ENCODE measurements at regions not wholly inside any gene's neighbourhood (a gene's known extent, or its start where the extent isn't known, plus 50 kb on each side); places are given as distances from the start of the nearest gene placed in this dataset.
A peak's percentile ranks its signal among the peaks of the same experiment; 100 is the strongest.
"Not testable (repeated sequence)": the region's sequence is repeated elsewhere in the genome, so short reads cannot be mapped to it uniquely, and the experiment has no call there.

DNA sequence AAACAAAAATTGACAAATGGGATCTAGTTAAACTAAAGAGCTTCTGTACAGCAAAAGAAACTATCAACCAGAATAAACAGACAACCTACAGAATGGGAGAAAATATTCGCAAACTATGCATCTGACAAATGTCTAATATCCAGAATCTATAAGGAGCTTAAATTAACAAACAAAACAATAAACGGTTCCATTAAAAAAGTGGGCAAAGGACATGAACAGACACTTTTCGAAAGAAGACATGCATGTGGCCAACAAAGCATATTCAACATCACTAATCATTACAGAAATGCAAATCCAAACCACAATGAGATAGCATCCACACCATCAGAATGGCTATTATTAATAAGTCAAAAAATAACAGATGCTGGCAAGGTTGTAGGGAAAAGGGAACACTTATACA, 50.5 kb upstream of the MED13L start:
- DNase-seq (ENCODE audit: low read depth) = not testable (repeated sequence)

- DNase-seq (ENCODE audit: low read depth) = no peak
Observed at GRCh38 chr12:116331876-116332275, 54.4 kb upstream of the MED13L start.

DNA sequence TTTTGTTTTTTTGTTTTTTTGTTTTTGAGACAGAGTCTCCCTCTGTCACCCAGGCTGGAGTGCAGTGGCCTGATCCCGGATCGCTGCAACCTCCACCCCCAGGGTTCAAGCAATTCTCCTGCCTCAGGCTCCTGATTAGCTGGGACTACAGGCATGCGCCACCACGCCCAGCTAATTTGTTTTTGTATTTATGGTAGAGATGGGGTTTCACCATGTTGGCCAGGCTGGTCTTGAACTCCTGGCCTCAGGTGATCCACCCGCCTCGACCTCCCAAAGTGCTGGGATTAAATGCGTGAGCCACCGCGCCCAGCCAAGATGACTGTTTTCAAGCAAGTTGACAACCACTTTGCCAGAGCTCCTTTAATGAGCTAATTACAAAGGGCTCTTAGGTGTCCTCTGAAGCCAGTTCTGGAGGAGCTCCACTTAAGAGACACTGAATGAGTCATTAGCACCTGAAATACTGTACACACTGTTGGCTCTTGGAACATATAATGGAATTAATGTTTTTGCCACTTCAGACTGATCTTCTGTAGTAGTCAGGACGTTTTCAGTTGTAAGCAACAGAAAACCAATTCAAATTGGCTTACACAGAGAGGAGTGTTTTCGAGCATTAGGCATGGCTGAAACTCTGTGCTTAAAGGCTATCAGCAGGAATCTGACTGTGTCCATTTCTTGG, 55.4 kb upstream of the MED13L start:
- DNase-seq (ENCODE audit: low read depth) = no peak

DNA sequence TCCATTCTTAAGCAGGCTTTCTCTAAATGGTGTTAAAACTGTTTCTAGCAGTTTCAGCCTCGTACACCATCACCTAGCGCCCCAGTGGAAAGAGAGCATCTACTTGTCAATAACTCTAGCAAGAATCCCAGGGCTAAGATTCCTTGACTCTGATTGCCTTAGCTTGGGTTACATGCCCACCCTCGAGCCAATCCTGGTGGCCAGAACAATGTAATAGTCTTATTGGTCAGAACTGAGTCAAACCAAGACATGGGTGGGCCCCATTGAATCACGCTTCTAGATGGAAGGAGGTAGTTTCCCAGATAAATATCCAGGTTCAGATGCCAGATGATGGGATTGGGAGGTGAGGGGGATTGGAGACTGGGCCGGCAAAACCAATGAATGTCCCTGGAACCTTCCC, 55.9 kb upstream of the MED13L start:
- DNase-seq (ENCODE audit: low read depth) = no peak

DNA sequence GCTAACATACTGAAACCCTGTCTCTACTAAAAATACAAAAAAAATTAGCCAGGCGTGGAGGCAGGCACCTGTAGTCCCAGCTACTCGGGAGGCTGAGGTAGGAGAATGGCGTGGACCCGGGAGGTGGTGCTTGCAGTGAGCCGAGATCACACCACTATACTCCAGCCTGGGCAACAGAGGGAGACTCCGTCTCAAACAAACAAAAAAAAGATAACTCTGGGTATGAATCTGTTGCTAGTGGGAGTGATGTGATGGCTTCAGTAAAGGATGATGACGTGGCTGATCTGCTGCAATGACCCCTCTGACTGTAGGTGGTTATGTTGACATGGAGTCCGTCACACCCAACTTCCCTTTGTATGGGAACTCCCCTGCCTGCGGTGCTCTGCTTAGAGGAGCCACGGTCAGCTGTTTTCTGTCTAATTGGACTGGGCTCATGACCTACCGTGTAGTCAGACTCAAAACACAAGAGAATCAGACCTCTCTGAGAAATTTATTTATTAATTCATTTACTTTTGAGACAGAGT, 59.1 kb upstream of the MED13L start:
- DNase-seq (ENCODE audit: low read depth) = peak; percentile 61

DNA sequence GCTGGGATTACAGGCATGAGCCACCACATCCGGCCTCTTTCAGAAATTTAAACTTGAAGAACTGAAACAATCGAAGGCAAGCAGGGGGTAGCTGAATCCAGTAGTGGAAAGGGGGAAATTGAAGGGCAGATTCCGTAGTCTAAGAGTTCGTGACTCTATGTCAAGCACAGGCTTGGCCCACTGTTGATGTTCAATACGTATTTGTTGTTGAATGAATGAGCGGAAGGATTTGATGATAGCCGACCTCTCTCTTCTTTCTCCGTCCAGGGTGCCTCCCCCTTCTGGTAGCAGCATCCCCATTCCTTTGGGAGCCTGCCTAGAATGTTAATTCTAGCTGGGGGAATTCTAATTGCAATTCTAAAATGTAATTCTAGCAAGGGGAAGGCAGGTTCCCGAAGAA, 59.8 kb upstream of the MED13L start:
- no peak for DNase-seq (ENCODE audit: low read depth)

GRCh38 chr12:116338064-116338846, 60.8 kb upstream of the MED13L start:
- no peak for DNase-seq (ENCODE audit: low read depth)

- DNase-seq (ENCODE audit: low read depth) = no peak
Observed at GRCh38 chr12:116339062-116339461, 61.6 kb upstream of the MED13L start.

GRCh38 chr12:116339800-116340371, 62.4 kb upstream of the MED13L start:
- DNase-seq (ENCODE audit: low read depth) = no peak

GRCh38 chr12:116343331-116343884, 65.9 kb upstream of the MED13L start:
- no peak for DNase-seq (ENCODE audit: low read depth)

DNA sequence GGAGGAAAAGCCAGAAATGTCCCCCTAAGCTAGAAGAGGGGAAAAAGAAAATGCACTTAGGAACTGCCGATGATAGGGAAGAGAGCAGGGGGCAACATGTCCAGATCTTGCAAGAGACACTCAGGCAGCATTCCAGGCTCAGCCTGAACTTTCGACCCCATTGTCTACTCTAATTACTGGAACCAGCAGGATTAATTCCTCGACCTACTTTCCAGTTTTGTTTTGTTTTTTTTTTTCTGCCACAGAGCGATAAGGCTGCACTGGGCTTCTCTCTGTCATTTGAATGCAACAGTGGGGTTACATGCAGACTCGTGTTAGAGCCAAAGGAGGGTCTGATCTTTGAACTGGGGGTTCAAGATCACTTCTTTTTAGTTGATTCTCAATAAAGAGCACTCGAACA, 68.7 kb upstream of the MED13L start:
- DNase-seq (ENCODE audit: low read depth) = peak; percentile 65

DNA sequence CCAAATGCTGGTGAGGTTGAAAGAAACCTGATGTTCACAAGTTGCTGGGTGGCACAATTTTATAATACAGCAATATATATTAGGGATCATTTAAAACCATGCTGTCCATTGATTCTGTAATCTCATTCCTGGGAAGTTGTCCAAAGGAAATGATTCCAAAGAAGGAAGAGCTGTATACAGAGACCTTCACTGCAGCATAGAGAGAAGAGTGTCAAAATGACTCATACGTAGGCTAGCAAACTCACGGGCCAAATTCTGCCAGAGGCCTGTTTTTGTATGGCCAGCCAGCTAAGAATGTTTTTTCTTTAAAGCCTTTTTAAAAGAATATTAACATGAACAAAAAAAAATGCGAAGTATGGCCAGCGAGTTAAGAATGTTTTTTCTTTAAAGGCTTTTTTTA, 69.2 kb upstream of the MED13L start:
- peak; percentile 81 for DNase-seq (ENCODE audit: low read depth)

- no peak for DNase-seq (ENCODE audit: low read depth)
Observed at GRCh38 chr12:116347265-116347664, 69.8 kb upstream of the MED13L start.

DNA sequence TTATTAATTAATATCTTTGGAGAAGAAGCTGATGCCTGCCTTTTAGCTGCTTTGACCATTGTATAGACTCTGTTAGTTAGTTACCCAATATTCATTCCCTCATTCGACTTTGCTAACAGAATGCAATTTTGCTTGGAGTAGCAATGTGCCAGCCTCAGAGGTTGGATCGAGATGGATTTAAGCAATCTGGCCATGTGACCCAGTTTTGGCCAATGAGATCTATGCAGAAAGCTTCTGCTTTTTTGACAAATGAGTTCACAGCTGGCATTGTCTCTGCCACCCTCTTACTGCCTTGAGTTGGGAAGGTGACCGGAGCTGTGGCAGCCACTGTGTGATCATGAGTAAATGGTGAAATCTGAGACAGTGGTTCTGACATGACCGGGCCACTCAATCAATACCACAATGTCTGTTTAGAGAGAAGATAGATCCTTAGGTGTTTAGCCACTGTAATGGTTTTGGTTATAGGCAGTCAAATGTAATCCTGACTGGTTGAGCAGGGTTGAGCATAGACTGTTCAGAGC, 74.9 kb upstream of the MED13L start:
- DNase-seq (ENCODE audit: low read depth) = no peak

GRCh38 chr12:116353958-116354357, 76.5 kb upstream of the MED13L start:
- DNase-seq (ENCODE audit: low read depth) = no peak

DNA sequence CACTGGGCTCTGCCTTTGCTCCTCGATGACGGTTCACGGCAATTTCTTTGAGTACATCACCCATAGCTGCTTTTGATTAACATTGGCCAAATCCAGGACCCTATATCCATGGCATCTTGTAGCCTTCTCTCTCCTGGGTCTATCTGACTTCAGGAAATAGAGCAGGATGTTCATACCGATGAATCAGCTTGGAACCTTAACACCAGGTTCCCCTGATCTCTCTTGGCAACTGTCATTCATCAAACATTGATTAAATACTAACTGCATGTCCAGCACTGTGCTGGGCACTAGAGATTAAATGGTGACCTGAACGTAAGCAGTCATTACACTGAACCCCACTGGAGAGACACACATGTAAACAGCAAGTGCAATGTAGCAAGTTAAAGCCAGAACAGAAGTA, 77.0 kb upstream of the MED13L start:
- no peak for DNase-seq (ENCODE audit: low read depth)

DNA sequence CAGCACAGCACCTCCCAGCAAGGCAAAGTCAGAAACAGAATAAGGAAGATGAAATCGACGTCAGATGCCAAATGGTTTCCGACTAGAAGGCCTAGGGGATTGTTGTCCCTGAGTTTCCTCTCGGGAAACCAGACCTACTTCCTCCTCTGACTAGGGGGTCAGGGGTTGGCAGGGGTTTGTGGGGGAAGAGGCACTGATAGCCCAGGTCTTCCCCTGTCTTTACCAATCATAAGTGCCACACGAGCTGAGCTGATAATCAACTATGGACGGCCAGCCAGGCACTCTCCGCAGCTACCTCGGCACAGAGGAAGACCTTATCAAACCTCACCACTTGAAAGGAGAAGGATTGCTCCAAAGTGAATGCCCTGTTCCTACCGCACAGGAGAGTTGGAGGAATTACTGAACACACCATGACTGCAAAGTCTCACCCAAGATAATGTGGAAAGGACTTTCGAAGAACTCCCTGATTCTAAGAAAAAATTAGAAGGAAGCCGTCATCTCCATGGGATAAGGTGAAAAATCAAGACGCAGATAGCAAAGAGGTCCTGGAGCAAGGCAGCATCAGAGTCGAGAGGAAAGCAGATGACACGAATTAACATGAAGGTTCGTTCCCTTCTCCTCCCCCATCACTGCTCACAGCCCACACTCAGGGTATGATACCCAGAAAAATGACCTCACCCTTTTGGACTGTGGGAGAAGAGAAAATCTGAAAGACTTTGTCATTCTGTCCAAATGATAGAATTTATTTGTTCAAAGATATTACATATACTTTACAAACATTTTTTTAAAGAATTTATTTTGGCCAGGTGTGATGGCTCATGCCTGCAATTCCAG, 77.7 kb upstream of the MED13L start:
- no peak for DNase-seq (ENCODE audit: low read depth)

DNA sequence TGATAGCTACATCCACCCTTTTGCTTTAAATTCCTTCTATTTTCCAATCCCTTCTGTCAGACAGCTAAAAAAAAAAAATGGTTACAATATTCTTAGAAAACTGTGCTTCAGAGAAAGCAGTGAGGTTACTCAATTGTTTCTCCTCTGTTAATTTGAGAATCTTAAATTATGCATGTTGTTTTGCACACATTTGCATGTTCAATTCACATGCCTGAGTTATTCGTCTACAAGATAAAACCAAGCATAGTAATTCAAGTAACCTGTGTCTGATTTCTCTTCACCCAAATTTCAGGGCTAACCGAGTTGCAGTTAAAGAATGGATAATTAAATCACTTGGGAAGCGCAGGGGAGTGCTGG, 81.0 kb upstream of the MED13L start:
- no peak for DNase-seq (ENCODE audit: low read depth)

DNA sequence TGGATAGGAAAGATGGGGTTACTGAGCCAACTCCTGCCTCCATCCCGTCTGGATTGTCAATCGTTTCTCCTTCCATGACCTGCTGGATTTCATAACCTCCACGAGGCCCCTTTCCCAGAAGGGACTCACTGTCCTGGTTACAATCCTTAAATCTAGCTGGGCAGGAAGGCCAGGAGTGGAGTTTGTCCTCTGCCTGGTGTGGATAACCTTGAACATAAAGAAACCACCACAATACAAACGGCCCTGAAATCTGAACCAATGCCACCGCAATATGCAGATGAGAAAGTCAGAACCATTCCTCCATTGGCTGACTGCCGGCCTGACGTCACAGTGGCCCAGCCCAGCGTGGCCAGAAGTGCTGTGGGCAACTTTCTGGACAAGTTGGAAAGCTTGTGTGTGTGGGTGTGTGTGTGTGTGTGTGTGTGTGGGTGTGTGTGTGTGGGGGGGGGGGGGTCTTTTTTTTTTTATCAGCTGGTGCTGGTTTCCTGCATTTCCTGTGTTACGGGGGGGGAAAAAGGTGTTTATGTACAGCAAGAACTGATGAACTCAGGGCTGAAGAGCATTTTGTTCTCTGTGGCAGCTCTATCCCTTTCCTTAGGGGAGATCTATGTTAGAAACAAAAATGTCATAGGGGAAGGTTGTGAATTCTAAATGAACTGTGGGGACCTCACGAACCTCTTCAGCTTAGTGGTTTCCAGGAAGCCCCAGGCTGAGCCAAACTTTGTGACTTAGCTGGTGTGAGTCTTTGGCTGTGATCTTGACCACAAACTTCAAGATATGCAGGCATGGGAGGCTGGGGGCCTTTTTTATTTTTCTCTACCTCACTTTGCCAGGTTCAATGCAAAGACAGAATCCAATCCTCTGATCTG, 81.6 kb upstream of the MED13L start:
- peak; percentile 97 for DNase-seq (ENCODE audit: low read depth)

DNA sequence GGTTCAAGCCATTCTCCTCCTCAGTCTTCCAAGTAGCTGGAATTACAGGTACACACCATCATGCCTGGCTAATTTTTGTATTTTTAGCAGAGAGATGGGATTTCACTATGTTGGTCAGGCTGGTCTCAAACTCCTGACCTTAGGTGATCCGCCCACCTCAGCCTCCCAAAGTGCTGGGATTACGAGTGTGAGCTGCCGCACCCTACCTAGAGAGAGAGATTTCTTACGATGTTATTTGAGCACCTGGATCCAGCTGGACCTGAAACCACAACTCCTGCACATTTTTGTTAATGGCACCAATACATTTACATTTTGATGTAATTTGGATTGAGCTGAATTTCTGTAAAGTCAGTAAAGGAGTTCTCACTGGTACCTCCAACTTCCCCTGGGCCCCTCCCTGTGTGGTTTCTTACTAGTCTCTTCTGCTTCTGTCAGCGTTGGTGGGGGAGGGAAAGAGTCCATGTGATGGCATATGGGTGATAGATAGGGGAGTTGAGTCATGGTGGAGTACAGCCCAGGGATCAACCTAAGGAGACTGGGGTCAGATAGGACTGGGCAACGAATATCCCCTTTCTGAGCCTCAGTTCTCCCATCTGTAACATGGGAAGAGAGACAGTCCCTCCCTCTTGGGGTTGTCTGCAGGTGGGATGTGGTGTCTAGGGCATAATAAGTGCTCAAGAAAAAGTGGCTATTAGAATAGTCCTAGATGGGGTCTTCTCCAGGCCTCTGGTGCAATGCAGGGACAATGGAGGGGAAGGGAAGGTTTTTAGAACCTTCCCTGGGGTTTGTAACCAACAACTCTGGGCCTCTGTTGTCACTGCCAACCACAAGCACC, 83.3 kb upstream of the MED13L start:
- DNase-seq (ENCODE audit: low read depth) = no peak

Measured in amniotic epithelial cell (primary cell).